ENCODE measurements at regions not wholly inside any gene's neighbourhood (a gene's known extent, or its start where the extent isn't known, plus 50 kb on each side); places are given as distances from the start of the nearest gene placed in this dataset.

DNA sequence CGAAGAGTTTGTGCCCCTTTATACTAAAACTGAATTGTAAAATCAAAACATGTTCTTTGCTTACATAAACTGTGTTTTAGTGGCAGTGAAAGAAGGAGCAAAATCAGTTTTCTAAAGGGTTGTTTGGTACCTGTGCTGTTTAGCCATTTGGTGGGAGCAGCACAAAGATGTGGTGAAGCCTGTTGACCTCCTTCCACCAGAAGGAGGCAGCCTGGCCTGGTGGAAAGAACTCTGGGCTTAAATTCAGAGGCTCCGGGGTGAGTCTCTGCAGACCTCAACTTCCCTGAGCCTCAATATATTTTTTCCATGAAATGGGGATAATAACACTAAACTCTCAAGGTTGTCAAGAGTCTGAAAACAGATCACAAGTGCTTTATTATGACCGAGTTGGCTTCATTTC, 502.5 kb downstream of the VRK1 start:
- no peak for DNase-seq (ENCODE audit: low spot score)

DNA sequence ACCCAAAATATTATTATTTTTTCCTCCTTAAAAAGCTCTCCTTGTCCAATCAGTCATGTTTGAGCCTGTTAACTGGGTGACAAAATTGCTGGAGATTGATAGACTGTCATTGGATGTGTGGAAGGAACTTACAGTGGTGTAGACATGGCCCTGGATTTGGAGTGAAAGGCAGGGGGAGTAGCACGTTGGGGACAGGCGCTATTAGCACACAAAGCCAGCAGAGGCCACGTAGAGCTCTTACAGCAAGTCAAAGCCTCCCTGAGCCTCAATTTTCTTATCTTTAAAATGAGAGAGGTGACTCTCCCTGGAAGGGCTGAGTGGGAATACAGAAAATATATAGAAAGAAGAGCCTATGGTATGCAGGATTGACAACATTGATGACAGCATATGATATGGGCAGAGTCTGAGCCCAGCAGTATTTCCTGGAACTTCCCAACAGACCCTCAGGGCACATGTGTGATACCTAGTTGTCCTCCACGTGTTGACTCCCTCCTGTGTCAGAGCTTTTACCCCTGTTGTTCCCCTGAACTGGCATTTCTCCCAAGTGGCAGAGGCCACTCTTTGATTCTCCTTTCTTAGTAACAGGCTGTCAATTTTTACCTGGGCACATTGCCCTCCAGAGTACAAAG, 504.9 kb downstream of the VRK1 start:
- DNase-seq (ENCODE audit: low spot score): no peak

DNA sequence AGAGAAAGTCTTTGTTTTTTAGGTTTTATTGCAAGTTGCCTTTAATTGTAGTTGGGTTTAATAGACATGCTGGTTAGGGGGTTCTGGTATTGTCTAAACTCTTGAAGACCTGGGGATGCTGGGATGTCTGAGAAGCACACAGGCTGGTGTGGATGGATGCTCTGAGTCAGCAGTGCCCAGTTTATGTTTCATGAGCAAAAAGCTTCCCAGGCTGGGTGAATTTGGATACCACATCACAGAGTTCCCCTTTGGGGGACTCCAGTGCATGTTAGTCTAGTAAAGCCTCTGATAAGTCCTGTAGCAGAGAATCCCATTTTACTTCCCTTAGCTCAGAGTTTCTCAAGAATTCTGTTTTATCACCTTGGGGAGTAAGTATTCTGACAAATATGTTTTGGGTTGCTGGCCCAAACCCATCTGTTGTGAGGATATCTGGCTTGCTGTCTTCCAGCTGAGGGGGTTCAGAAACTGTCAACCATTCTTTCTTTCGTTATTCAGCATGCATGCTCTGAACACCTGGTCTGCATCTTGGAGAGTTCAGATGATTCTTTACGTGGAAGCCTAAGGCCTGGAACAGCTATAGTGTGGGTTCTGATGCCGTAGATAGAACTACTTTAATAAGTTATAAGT, 509.1 kb downstream of the VRK1 start:
- DNase-seq (ENCODE audit: low spot score): no peak

DNA sequence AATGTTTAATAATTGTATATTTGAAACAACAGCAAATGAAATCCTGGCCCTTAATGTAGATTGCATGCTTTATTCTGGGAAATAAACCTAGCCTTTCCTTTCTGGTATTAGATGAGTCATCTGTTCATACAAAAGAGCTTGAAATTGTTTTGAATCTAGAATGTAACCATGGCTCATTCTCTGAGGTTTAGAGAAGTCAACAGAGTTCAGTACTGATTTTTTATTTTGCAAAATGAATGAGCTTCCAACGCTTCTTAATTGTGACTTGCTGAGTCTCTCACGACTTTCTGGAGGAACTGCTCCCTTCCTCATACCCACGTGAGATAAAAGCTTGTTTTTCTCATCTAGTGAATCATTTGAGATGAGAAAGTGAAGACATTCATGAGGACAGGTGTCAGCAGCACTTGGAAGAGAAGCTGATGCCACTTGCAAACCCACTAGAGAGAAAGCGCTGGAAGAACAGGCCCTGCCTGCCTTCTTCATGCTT, 509.6 kb downstream of the VRK1 start:
- DNase-seq (ENCODE audit: low spot score): peak; percentile 68

DNA sequence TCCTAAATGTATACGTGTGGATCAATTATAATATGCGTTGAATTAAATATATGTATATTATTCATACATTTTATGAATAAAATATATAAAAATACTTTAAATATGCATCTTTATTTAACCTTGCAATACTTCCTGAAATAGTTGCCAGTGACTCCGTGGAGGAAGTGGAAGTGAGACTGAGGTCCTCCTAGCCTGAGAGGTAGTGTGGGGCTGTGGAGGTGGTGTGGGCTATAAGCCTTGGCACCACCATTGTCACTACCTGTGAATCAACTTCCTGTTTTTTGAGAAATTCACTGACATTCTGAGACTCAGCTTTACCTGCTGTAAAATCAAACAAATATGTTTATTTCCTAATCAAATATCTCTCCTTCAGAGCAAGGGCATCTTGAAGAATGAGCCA, 514.2 kb downstream of the VRK1 start:
- DNase-seq (ENCODE audit: low spot score): no peak

DNA sequence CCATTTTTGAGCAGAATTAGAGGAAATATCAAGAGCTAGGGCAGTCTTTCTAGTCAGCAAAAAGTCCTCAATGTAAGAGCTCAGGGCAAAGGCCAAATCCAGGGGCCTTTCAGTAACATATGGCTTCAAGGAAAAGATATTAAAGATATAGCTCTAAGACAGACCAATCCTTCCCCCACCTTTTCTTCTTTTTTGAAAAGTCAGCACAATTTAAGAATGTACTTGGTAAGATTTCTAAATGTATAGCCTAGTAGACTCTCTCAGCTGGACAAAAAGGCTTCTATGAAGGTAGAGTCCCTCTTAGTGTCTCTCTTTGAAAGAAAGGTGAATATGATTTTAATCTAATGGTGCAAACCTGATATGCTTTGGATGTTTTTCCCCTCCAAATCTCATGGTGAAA, 515.7 kb downstream of the VRK1 start:
- no peak for DNase-seq (ENCODE audit: low spot score)

DNA sequence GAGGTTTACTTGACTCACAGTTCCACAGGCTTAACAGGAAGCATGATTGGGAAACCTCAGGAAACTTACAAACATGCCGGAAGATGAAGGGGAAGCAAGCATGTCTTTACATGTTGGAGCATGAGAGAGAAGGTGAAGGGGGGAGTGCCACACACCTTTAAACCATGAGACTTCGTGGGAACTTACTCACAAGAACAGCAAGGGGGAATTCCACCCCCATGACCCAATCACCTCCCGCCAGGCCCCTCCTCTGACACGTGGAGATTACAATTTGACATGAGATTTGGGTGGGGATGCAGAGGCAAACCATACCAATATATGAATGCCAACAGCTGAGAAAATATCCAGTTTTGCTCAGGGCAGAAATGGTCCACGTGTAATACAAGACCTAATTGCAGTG, 518.6 kb downstream of the VRK1 start:
- no peak for DNase-seq (ENCODE audit: low spot score)

DNA sequence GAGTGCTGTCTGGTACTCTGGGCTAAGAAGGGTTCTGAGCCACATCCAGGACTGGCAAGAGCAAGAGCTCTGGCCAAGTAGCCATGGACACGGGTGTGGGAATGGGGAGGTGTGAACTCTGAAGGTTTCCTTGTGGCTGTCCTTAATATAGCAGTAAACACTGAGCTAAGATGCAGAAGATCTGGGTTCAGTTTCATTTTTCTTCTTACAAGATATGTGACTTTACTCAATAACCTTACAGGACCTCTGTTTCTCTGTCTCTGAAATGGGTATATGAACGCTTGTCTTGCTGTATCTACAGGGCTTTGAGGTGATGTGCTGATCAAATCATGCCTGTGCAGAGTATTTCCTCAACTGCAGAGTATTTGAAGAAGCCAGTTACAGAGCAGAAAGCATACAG, 521.2 kb downstream of the VRK1 start:
- no peak for DNase-seq (ENCODE audit: low spot score)

DNA sequence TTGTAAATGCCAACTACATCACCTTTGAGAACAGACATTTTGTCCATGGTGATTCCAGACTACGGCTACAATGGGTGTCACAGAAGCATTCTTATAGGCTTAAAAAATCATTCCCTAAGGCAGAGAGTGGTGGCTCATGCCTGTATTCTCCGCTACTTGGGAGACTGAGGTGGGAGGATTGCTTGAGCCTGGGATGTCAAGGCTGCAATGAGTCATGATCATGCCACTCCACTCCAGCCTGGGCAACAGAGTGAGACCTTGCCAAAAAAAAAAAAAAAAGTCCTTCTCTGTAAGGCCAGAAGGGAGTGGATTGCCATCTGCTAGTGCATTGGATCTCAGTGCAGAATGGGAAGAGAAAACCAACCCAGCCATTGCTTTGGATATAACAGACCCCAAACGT, 522.5 kb downstream of the VRK1 start:
- no peak for DNase-seq (ENCODE audit: low spot score)

DNA sequence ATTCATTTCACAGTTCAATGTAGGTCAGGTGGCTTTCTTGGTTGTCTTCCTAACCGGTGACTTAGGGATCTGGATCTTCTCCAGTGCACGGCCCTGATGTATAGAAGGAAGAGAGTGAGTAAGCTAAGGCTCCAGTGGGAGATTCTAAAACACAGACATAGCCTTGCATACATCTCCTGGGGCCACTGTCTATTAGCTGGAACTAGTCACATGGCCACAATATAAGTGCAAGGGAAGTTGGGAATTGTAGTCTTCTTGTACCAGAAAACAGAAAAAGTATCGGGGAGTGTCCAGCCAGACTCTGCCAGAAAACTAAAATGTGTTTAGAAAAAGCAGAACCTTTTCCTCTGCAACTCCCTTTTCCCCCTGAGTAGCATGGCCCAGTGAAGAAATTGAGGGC, 531.6 kb downstream of the VRK1 start:
- DNase-seq (ENCODE audit: low spot score): no peak

DNA sequence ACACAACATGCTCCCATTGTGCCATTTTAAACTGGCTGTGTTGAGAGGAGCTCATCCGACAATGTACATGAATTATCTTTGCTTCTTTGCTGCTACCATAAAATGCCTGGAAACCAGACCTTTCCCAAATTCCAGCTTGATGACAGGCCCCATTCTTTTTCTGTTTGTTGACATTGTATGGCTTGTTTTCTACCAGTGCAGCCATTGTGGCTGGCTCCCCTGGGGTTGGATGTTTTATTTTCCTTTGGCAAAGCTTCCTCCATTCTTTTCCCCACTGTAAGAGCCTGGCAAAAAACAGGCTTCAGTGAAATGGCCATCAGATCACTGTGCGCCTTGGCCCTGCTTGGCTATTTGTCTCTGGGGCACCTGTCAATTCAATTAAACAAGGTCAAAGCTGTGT, 532.5 kb downstream of the VRK1 start:
- no peak for DNase-seq (ENCODE audit: low spot score)

DNA sequence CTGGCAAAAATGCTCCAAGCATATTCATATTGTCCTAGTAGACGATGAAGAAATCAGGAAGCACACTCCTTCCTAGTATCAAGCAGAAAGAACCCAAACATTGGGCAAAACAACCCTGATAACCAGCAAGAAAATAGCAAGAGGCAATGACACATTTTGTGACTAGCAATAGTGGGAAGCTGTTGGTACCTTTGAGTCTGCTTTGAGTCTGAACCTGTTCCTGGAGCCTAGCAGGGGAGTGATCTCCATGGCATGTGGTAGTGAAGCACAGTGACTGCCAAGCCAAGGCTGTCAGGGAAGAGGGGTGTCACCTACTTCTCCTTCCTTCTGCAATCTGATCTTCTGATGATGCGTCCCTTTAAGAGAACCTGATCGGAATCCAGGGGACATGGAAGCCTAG, 533.9 kb downstream of the VRK1 start:
- no peak for DNase-seq (ENCODE audit: low spot score)

DNA sequence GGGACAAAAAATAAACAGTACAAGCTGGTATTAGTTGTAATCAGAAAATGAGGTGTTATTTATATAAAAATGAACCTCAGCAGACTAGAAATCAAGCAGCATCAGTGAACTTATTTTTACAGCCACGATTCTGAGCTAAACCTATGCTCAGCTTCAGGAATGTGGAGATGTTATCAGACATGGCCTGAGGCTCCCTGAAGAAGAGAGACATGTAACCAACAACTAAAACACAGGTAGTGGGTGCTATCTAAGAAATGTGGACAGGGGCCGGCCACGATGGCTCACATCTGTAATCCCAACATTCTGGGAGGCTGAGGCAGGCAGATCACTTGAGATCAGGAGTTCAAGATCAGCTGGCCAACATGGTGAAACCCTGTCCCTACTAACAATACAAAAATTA, 534.3 kb downstream of the VRK1 start:
- no peak for DNase-seq (ENCODE audit: low spot score)

DNA sequence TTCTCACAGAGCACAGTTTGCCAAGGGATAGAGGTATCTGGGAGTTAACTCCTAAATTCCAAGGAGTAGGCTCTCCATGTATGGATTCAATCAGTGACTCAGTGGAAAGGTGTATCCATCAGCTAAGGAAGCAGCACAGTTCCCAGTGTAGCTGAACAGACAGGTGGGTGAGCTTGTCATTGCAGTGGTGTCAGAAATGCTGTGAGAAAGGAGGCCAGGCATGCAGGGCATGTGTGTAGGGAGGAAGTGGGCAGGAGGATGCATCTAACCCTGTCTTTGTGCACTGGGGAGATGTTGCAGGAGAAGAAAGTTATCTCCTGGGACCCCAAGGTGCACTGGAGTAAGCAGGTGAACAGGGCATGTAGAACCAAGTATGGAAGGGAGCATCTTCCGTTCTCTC, 539.0 kb downstream of the VRK1 start:
- peak; percentile 49 for DNase-seq (ENCODE audit: low spot score)

DNA sequence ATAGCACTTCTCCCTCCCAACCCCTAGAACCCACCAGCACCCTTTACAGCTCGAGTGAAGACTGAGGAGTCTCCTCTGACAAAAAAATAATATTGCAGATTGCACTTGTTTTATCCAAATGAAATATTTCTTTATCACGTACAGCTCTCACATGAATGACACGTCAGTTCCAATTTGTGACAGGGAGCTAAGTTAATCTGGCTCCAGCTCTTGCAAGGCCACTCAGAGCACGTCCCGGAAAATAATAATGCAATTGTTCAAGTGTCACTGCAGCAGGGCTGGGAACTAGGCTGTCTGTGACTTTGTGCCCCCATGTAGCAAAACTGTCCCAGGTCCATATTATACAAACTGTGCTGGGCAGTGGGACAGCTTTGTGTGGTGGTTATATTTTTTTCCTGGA, 539.6 kb downstream of the VRK1 start:
- DNase-seq (ENCODE audit: low spot score): no peak

DNA sequence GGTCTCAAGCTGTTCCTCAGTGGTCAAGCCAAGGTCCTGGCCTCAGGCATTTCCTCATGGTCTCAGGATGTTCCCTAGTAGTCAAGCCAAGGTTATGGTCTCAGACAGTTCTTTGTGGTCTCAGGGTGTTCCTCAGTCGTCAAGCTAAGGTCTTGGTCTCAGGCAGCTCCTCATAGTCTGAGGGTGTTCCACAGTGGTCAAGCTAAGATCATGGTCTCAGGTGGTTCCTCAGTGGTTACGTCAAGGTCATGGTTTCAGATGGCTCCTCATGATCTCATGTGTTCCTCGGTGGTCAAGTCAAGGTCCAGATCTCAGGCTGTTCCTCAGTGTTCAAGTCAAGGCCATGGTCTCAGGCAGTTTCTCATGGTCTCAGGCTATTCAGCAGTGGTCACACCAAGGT, 540.1 kb downstream of the VRK1 start:
- DNase-seq (ENCODE audit: low spot score): no peak

DNA sequence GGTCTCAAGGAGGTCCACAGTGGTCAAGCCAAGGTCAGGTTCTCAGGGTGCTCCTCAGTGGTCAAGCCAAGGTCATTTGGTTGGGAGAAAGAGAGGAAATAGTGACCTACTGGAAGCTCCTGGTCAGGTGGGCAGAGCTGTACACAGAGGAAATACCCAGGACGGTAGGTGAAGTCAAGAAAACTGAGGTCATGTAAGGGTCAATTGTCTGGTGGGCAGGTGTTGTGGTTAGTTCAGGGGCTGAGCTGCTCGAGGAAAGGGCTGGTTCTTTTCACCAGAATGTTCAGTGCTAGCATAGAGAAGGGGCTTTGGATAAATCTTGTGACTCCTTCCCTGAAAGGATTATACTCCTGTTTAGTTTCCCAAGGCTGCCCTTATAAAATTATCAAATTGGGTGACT, 540.5 kb downstream of the VRK1 start:
- no peak for DNase-seq (ENCODE audit: low spot score)

DNA sequence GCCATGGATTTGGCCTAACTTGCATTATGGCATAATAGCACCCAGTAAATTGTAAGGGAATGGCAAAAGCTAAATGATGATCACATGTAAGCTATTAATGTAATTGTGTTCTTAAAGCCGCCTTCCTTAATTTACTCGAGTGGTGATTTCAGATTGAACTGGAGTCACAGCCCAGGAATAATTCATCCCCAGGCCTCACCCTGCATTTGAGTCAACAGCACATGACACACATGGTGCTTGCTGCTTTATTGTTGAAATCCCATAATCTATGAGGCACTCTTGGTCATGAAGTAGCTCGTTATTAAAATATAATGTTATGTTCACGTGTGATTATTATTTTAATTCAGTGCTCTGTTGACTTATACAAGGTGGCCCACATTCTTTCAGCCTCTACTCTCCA, 547.5 kb downstream of the VRK1 start:
- DNase-seq (ENCODE audit: low spot score): no peak

DNA sequence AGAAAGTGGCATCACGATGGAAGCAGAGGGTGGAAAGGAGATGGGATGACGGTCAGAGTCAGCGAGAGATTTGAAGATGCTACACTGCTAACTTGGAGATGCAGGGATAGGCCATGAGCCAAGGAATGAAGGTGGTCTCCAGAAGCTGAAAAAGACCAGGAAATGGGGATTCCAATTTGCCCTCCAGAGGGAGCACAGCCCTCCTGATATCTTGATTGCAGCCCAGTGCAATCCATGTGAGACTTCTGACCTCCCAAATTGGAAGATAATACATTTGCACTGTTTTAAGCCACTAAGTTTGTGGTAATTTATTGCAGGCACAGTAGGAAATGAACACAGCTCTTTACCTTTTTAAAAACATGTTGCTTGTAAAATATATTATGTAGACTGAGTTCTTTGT, 549.5 kb downstream of the VRK1 start:
- DNase-seq (ENCODE audit: low spot score): no peak

DNA sequence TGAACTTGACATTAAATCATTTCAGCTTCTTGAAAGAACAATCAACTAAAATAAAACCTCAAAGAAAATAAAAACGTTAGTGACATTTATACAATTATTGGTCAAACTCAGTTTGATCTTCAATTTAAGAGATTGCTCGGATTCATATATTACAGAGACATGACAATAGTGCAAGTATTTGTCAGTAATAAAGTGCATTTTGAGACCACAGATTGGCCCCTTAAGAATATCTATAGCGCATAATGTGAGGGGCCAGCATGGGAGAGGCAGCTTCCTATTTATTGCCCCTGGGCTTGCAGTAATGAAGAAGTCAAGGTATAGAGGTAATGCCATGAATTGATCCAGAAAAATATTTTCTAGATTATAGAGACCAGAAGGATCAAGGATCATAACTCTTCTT, 552.3 kb downstream of the VRK1 start:
- DNase-seq (ENCODE audit: low spot score): no peak

DNA sequence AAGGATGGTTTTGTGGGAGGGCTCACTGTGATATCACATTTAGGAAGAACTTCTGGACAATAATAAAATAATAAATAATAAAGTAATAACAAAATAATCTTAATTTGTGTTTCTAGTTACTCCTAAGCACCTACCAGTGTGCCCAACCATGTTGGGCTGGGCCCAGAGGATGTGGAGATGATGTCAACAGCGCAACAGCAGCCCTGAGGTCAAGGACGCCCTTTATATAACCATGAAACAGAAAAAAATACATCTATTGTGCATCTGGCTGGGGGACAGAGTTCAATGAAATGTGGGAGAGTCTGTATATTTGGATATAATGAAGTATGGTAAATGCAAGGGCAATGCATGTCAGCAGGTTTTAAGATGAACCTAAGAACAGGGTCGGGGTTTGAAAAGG, 552.8 kb downstream of the VRK1 start:
- DNase-seq (ENCODE audit: low spot score): no peak

DNA sequence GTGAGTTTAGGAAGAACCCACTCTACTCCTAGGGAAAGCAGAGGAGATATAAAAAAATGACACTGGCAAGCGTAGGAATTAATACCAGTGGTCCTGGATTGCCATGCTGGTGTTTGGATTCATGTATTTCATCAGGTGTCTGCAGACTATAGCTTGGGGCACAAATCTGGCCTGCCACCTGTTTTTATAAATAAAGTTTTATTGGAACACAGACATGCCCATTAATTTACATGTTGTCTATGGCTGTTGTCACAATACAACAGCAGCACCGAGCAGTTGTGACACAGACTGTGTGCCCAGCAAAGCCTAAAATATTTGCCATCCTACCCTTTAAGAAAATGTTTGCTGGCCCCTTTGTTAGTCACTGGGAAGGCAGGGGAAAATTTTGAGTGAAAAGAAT, 553.2 kb downstream of the VRK1 start:
- DNase-seq (ENCODE audit: low spot score): no peak

DNA sequence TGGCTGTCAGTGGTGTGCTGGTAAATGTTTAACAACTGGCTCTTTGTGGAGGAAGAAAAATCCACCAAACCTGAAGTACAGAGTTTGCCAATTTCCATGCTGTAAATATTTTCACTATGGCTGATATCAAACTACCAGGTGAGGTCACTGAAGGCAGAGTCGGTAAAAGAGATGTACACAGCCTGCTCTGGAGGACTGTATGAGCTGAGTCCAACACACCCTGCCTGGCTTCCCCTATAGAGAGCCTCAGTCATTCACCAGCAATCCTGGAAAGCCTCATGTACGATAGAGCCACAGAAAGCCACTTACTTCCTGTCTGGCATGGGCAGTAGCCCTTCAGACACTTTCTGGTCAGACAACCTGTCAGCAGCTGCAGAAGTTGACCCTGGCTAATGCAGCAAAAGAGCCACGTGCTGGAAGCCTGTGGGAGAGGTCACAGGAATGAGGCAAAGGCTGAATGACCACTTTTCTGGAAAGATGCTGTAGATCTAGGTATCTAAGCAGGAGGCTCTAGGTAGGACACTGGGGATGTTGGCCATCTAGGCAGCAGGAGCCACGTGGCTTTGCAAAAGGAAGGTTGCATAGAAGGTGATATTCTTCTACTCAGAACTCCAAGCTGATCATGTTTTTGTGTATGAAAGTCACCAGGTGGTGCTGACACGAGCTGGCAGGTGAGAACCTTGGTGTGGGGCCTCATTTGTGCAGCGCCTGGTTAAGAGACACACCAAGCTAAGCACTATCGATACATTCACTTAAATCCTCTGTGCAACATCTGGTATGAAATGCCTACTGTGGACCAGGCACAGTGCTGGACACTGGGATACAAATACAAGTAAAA, 553.9 kb downstream of the VRK1 start:
- no peak for DNase-seq (ENCODE audit: low spot score)
